HG03066 (cell line): ENCODE measurements at regions not wholly inside any gene's neighbourhood (a gene's known extent, or its start where the extent isn't known, plus 50 kb on each side); places are given as distances from the start of the nearest gene placed in this dataset.

Experiments used
- ATAC-seq: cut with Tn5 transposase; IDR thresholded peaks from one replicate; pipeline ENCODE4 v1.9.1; 2021; ENCODE audit warnings: low read depth; ENCODE audit not compliant: unreplicated experiment

DNA sequence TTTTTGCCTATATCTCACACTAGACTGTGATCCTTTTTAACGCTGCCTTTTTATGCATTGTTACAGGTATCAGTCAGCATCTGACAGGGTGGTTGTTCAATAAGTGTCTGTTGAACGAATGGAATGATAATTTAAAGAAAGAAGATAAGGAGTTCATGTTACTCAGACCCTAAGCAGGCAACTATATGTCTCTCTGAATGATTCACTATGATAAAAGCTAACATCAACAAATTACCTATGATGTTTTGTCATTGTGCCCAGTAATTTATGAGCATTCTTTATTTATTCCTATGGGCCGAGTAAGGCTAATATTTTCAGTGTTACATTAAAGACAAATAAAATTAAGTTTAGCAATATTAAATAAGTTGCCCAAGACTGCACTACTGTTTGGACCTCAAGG lies 435.0 kb upstream of the KIF2B start:
- ATAC-seq, result no peak

DNA sequence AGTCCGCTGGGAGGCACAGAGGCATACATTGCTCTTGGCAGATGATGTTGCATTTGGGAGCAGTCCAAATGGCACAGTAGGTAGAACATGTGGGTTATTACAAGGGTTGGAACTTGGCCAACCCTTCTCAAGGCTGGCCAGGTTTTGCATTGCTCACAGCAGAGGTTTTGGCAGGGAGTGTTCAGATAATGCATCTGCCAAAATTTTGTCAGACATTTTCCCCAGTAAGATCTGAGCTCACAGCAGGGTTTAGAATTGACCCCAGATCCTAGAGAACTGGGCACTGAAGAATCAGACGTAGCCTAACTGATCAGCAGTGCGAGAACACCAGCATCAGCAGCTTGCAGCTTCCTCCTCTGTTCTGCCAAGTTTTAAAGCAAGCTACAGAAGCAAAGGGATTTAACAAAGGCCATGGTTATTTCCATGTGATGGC lies 468.8 kb upstream of the KIF2B start:
- no peak for ATAC-seq

DNA sequence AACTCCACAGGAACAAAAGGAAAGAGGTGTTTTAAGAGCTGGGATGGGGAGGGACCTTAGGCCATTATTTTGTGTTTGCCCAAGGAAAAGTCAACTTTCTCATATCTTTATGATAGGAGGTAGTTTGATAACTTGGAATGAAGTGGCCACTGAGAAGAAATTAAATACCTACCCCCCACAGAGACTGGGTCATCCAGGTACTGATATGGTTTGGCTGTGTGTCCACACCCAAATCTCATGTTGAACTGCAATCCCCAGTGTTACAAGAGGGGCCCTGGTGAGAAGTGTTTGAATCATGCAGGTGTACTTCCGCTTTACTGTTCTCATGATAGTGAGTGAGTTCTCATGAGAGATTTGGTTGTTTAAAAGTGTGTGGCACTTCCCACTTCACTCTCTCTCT lies 477.9 kb upstream of the KIF2B start:
- ATAC-seq, result no peak

DNA sequence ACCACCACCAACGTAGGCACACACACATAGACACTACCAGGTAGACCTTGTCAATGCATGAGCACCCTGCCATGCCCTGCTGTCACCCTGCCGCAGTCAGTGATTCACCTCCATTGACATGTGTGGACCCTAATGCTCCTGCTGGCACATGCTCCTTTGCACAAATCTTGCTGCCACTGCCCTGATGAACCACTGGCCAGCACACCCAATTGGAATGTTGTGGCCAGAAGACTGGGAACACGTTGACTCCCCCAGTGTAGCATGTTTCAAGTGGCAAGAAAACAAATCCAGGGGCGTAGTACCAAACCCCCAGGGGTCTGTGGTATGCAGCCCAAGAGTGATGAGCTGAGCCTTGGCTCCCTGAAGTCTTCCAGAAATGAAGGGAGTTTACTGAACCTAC lies 486.4 kb upstream of the KIF2B start:
- ATAC-seq, result no peak

DNA sequence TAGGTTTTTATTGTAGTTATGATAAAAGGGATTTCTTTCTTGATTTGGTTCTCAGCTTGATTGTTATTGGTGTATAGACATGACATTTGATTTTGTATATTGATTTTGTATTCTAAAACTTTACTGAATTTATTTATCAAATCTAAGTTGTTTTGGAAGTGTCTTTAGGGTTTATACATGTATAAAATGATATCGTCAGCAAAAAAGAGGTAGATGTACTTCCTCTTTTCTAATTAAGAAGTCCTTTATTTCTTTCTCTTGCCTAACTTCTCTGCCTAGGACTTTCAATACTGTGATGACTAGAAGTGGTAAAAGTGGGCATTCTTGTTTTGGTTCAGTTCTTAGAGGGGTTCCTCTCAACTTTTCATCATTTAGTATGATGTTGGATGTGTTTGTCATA lies 487.3 kb upstream of the KIF2B start:
- no peak for ATAC-seq

DNA sequence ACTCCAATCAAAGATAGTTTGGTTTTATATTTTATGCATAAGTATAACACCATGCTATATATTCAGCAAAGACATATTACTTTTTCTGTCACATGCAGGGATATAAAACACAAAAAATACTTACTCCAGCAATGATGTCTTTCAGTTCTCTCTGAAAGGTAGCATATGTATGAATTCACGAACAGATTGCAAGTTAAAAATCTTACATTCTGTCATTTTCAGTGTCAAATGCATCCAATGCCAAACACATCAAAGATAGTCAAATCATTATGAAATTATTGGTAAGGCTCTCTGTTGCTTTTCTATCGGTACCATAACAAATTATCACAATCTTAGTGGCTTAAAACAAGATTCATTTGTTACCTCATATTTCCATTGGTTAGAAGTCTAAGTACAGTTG lies 492.0 kb upstream of the KIF2B start:
- ATAC-seq, result no peak

DNA sequence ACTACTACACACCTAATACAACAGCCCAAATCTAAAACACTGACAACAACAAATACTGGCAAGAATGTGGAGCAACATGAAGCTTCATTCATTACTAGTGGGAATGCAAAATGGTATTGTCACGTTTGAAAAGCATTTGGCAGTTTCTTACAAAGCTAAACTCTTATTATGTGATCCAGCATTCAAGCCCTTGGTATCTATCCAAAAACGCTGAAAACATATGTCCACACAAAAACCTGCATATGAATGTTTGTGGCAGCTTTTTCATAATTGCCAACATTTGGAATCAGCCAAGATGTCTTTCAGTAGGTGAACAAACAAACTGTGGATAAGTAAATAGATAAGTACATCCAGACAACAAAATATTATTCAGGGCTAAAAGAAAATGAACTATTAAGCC lies 501.1 kb upstream of the KIF2B start:
- no peak for ATAC-seq

DNA sequence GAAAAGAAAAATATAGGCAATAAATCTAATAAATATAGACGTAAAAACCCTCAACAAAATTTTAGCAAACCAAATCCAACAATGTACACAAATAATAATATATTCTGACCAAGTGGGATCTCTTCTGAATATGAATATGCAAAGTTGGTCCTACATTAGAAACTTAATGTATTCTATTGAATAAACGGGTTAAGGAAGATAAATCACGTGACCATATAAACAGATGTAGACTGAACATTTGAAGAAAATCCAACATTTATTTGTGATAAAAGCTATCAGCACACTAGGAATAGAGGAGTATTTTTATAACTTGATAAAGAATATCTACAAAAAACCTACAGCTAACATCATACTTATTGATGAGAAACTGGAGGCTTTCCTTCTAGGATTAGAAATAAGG lies 502.8 kb upstream of the KIF2B start:
- no peak for ATAC-seq

DNA sequence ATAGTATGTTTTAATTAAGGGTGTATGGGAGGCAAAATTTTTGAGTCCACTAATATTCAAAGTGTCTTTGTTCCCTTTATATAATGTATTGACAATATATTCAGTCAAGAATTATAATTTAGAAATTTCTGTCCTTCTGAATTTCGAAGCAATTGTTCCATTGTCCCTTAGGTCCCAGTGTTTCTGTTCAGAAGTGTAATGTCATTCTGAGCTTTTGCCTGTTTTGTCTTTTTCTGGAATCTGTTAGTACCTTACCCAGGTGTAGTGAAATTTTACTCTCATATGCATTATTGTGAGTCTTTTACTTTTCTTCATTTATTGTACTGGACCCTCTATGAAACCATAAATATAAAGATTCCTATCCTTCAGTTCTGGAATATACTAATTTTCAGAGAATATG lies 505.7 kb upstream of the KIF2B start:
- no peak for ATAC-seq

DNA sequence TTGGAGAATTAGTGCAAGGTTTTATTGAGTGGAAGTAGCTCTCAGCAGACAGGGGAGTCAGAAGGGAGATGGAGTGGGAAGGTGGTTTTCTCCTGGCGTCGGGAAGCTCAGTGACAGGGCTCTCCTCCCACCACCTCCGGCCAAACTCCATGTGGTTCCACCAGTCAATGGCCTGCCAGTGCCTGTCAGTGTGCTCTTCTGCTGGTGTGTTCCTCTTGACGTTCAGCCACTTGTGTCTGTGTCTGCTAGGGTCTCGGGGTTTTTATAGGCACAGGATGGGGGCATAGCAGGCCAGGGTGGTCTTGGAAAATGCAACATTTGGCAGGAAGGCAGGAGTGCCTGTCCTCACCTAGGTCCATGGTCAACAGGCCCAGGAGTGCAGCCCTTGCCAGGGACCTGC lies 506.7 kb upstream of the KIF2B start:
- no peak for ATAC-seq

DNA sequence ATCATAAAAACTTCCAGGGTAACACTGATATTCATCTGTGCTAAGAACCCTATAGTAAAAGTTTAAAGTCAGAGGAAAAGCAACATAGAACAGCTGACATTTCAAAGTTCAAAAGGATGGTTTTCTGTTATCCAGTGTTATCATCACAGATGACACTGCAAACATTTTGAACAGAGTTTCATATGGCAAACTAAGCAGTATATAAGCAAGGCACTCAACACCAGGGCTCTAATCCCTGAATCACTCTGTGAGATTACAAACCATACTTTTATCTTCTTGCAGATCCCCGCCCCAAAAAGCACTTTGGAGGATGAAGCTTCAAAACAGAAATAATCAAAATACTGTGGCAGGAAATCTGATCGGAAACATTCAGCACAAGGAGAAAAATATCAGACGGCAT lies 508.2 kb upstream of the KIF2B start:
- no peak for ATAC-seq

DNA sequence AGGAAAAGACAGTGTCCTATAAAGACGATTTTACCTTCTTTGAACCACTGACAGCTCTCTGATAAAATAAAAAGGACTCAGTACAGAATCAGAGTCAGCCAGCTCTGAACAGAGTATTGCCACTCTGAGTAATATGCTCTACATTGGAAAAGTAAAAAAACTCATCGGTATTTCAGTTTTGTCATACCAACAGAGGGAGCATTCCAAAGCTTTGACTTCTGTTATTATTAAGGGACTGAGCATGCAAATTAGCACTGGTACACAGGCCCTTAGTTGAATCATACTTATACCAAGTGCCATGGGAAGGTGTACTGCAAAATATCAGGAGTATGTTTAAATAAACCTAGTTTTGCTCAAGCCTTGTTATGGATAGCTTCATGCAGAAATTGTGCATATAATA lies 509.0 kb upstream of the KIF2B start:
- ATAC-seq, result no peak

DNA sequence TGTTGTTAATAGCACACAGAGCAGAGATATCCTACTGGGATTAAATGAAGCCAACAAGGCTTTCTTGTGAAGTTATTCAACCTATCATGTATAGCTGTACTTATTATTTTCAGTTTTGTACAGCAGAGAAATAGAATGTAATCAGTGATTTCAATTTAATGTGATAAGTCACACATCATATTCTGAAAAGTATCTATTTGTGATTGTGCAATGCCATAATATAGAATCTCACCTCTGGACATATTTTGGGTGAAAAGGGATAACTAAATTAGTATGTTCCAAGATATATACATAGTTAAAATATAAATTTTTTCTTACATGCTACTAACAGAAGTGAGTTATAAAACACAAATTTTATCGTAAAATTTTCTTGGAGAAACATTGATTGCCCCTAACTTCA lies 544.3 kb upstream of the KIF2B start:
- ATAC-seq, result no peak

DNA sequence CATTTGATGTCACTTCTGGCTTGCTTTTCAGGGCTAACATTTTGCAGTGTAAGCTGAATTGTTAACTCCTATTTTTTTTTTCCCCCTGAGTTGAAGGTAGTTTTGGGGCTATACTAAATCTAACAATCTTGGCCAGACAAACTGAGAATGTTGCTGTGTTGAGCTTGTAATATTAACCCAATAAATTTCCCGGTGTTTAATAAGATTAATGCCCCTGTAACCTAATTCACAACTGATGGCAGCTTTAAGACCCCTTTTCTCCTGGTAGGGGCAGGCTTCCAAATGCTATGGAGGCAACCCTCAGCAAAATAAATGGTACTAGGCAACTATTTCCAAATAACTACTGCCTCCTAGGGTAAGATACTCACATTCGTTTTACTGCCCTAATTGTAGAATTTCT lies 549.6 kb upstream of the KIF2B start:
- no peak for ATAC-seq

DNA sequence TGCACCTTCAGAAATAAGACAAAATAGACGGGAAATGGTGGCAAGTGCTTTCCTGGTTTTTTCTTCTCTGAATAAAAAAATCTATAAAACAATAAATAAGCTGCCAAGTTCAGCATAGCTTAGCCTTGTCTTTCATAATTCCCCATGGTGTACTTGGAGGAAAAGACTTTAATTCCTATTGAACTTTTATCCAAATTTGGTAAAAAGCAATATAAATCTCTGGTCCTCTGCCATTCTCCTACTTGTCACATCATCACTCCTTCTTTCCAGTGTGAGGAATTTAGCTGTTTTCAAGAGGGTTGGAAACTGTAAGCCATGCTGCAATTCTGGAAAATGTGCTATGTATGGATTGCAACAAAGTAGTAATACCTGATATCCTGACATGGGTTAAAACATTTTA lies 551.8 kb upstream of the KIF2B start:
- ATAC-seq, result no peak

DNA sequence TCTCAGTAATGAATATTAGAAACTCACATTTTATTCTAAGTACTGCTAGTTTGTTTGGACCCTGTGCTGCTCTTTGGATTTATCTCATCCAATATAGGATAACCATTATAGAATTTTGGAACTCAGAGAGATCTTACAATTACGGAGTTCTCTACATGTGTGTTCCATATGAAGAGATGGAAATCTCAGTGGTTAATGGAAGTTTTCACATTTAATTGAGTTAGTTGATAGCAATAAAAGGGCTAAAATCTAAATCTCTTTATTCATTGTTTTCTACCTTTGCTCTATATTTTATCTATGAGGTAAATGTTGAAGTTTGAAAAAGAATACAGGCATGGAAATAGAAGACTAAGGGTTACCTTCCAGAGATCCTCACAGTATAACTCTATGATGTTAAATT lies 558.0 kb upstream of the KIF2B start:
- ATAC-seq, result no peak

DNA sequence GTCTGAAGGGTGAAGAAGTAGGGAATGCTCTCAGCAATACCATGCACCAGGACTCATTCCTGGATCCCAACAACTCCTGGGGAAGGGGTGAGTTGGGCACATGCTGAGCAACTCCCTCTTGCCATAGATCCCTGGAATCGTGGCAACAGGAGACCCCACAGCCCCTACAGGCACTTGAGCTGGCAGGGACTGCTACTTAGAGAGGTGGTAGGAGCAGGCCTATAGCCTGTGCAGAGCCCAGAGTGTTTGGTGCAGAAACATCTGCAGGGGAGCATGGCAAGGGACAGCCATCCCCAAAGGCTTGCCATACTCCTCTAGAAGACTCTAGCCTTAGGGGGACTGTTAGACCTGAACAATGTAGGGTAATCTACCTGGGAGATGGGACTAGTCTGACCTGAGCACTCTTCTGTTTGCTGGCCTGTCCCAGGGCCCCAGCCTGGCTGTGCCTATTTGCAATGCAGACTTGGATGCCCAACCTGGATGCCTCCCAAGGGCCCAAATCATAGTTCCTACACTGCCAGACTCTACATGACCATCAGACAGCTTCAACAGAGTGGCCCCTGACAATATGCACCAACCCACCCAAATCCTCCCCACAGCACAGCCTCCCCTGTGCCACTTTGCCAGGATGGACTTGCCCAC lies 568.6 kb upstream of the KIF2B start:
- no peak for ATAC-seq

DNA sequence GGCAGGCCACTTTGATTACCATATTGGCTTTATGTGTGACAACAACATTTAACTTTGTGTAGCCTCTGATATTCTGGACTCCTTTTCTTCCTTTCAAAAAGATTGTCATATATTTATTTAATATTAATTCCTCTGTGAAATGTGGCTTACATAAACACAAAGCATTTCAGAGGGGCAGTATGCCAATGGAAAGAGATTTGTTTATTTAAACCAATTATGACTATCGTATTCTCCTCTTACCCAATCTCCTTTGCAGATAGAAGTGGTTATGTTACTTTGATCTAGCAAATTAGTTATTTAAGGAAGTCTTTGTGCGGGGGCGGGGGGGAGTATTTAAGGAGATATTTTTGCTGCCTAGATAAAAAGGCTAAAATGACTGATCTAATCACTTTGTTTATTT lies 573.7 kb upstream of the KIF2B start:
- no peak for ATAC-seq

DNA sequence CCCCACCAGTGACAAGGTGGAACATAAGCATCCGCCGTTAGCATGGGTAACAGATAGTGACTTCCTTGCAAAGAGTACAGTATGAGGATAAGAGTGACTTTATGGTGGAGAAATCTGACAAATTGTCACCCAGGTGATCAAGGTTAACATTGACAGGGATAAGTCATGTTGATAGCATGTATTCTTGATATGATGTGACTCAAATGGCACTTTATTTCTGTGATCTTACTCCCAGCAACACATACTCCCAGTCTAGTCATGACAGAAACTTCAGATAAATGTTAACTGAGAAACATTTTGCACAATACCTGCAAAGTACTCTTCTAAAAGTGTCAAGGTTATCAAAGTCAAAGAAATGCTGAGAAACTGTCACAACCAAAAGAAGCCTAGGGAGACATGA lies 588.6 kb upstream of the KIF2B start:
- no peak for ATAC-seq

DNA sequence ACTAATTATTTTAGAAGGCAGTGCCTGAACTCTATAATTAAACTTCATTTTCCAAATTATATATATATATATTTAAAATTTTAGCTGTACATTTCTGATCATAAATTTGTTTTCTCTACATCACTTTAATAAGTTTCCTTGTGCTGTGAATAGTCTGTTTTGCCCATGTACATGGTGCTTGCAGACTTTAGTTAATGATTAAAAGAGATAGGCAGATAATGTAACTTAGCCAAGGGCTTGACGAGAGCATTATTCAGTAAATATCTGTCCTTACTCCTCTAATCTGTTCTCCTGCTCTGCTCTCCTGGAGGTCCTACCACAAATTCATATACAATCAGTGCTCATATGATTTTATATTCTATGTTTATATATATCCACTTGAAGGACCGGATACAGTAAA lies 595.2 kb upstream of the KIF2B start:
- ATAC-seq, result no peak

DNA sequence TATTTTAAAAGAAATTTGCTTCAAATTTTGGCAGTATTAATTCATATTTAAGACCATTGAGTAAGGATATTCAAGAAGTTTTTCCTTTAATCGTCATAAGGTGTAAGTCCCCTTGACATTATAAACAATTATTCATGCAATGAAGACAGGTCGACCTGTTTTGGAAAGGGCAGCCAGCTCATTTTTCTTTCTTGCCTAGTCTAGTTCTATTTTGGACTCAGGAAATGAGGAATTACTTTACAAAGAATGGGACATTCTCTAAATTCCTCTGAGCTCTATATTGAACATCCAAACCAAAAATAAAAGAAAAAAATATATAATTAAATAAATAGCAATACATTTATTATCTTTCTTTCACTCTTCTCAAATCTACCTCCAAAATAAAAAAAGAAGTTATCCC lies 595.6 kb upstream of the KIF2B start:
- ATAC-seq, result no peak

DNA sequence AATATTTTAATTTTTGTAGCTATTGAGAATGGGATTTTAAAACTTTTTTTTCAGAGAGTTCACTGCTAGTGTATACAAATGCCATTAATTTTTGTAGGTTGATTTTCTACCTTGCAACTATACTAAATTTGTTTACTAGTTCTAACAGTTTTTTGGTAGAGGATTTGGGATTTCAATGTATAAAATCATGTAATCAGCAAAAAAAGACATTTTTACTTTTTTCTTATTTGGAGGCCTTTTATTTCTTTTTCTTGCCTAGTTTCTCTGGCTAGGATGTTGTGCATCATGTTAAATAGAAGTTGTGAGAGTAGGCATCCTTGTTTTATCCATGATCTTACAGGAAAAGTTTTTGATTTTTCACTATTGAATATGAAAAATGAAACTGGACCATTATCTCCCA lies 602.9 kb upstream of the KIF2B start:
- ATAC-seq, result no peak

DNA sequence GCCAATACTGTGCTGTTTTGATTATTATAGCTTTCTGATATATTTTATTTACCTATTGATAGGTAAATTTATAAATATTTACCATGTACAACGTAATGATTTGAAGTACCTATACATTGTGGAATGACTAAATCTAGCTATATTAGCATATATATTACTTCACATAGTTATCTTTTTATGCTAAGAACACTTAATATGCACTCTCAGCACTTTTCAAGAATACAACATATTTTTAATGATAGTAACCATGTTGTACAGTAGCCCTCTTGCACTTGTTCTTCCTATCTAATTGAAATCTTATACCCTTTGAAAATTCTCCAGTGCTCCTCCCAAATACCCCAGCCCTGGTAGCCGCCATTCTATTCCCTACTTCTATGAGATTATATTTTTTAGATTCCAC lies 604.0 kb upstream of the KIF2B start:
- no peak for ATAC-seq
